IMR-90 (cell line): ENCODE measurements at regions not wholly inside any gene's neighbourhood (a gene's known extent, or its start where the extent isn't known, plus 50 kb on each side); places are given as distances from the start of the nearest gene placed in this dataset.
A peak's percentile ranks its signal among the peaks of the same experiment; 100 is the strongest.

Experiments used
- ATAC-seq: fragments of 200-7000 bp; cut with Tn5 transposase; 2 replicates; pipeline ENCODE4 v1.9.1; 2020; ENCODE audit warnings: low read depth, mild to moderate bottlenecking, moderate library complexity
- BruUV-seq: library from RNA; stranded (reverse); fragments of 400-500 nt; replicated peaks from 2 replicates; lab custom pipeline; 2021; lab: Mats Ljungman, UMichigan
- CTCF ChIA-PET: fragments of 300-600 bp; formaldehyde crosslinking; extraction: SDS; loops from one replicate; lab custom pipeline; 2021; ENCODE audit warnings: antibody characterized with exemption; lab: Yijun Ruan, JAX
- POLR2A ChIA-PET: fragments of 300-600 bp; sonication (Branson Sonifier 250); formaldehyde crosslinking; loops from one replicate; lab custom pipeline; 2022; ENCODE audit warnings: antibody characterized with exemption; ENCODE audit not compliant: unreplicated experiment; lab: Charles Lee
- DNase-seq: peaks from one replicate; pipeline ENCODE4 v3.0.0; 2013
- H2AFZ ChIP-seq: replicated peaks from 2 replicates; pipeline ENCODE3; 2013; ENCODE audit warnings: low read length, mild to moderate bottlenecking; ENCODE audit not compliant: poor library complexity
- H2AK5ac ChIP-seq: 2 replicates; pipeline ENCODE4 v1.6.1; 2013; ENCODE audit warnings: low read depth, low read length, inconsistent platforms
- H2AK9ac ChIP-seq: replicated peaks from 2 replicates; pipeline ENCODE3; 2013; ENCODE audit warnings: mild to moderate bottlenecking, low read depth, low read length, moderate library complexity; ENCODE audit not compliant: poor library complexity
- H2BK120ac ChIP-seq: 2 replicates; pipeline ENCODE4 v1.6.1; 2013; ENCODE audit warnings: low read depth, low read length, inconsistent platforms
- H2BK15ac ChIP-seq: 3 replicates; pipeline ENCODE4 v1.6.1; 2013; ENCODE audit warnings: low read depth, low read length, inconsistent platforms
- H2BK20ac ChIP-seq: 2 replicates; pipeline ENCODE4 v1.6.1; 2013; ENCODE audit warnings: low read depth, mild to moderate bottlenecking, inconsistent platforms, low read length, moderate library complexity
- H2BK5ac ChIP-seq: 2 replicates; pipeline ENCODE4 v1.6.1; 2013; ENCODE audit warnings: mild to moderate bottlenecking, low read depth, low read length, inconsistent platforms; ENCODE audit not compliant: poor library complexity, severe bottlenecking
- H3K14ac ChIP-seq: replicated peaks from 2 replicates; pipeline ENCODE4 v1.6.1; 2013; ENCODE audit warnings: low read depth, low read length, inconsistent platforms
- H3K18ac ChIP-seq: 2 replicates; pipeline ENCODE4 v1.6.1; 2013; ENCODE audit warnings: low read depth, low read length, control low read depth
- H3K23ac ChIP-seq: 2 replicates; pipeline ENCODE4 v1.6.1; 2013; ENCODE audit warnings: low read depth, low read length, inconsistent platforms
- H3K27ac ChIP-seq: 2 replicates; pipeline ENCODE4 v1.5.1; 2013; ENCODE audit warnings: mild to moderate bottlenecking, control low read depth, low read length; ENCODE audit not compliant: insufficient read depth
- H3K27me3 ChIP-seq: 2 replicates; pipeline ENCODE4 v1.6.1; 2013; ENCODE audit warnings: low read length; ENCODE audit not compliant: control insufficient read depth, insufficient read depth
- H3K36me3 ChIP-seq: 2 replicates; pipeline ENCODE4 v1.6.1; 2013; ENCODE audit warnings: low read length, mixed read lengths; ENCODE audit not compliant: control insufficient read depth, insufficient read depth
- H3K4ac ChIP-seq: 2 replicates; pipeline ENCODE4 v1.6.1; 2013; ENCODE audit warnings: low read depth, low read length, inconsistent platforms
- H3K4me1 ChIP-seq: 2 replicates; pipeline ENCODE4 v1.6.1; 2013; ENCODE audit warnings: low read length, mixed read lengths; ENCODE audit not compliant: control insufficient read depth, insufficient read depth
- H3K4me2 ChIP-seq: 2 replicates; pipeline ENCODE4 v1.6.1; 2013; ENCODE audit warnings: low read depth, mild to moderate bottlenecking, control low read depth, low read length, moderate library complexity
- H3K4me3 ChIP-seq: 2 replicates; pipeline ENCODE4 v1.5.1; 2013; ENCODE audit warnings: low read depth, mild to moderate bottlenecking, control low read depth, low read length, moderate library complexity; ENCODE audit not compliant: insufficient read depth
- H3K56ac ChIP-seq: 2 replicates; pipeline ENCODE4 v1.6.1; 2013; ENCODE audit warnings: low read length, inconsistent platforms; ENCODE audit not compliant: insufficient read depth; ENCODE audit errors: extremely low read depth
- H3K79me1 ChIP-seq, 2 experiments: 2 replicates each; pipeline ENCODE4 v1.6.1; 2013; ENCODE audit warnings: low read length in 2 of 2, inconsistent platforms in 1 of 2, low read depth in 1 of 2
- H3K9ac ChIP-seq: 2 replicates; pipeline ENCODE4 v1.6.1; 2013; ENCODE audit warnings: low read depth, low read length, control low read depth
- H3K9me1 ChIP-seq: 2 replicates; pipeline ENCODE4 v1.6.1; 2013; ENCODE audit warnings: low read length, inconsistent platforms; ENCODE audit not compliant: insufficient read depth
- H3K9me3 ChIP-seq: 2 replicates; pipeline ENCODE4 v1.6.1; 2013; ENCODE audit warnings: low read length; ENCODE audit not compliant: control insufficient read depth, insufficient read depth
- H4K20me1 ChIP-seq: 2 replicates; pipeline ENCODE4 v1.6.1; 2013; ENCODE audit warnings: low read length, inconsistent platforms; ENCODE audit not compliant: insufficient read depth
- H4K5ac ChIP-seq: 2 replicates; pipeline ENCODE4 v1.6.1; 2013; ENCODE audit warnings: mild to moderate bottlenecking, low read depth, low read length, control low read depth
- H4K8ac ChIP-seq, 2 experiments: 2 replicates each; pipeline ENCODE4 v1.6.1; 2013; ENCODE audit warnings: low read depth in 2 of 2, low read length in 2 of 2, control low read depth in 1 of 2, inconsistent platforms in 1 of 2
- H4K91ac ChIP-seq: 2 replicates; pipeline ENCODE4 v1.6.1; 2013; ENCODE audit warnings: low read depth, low read length, inconsistent platforms; ENCODE audit not compliant: insufficient read depth
- BHLHE40 ChIP-seq: fragments of 150-350 bp; IDR thresholded peaks from 2 replicates; pipeline ENCODE4 v1.6.1; 2016; ENCODE audit warnings: mild to moderate bottlenecking, low read depth, low read length
- CEBPB ChIP-seq: IDR thresholded peaks from 2 replicates; pipeline ENCODE4 v1.6.1; 2012; ENCODE audit warnings: low read depth, low read length, improper control_type of control experiment
- WGBS, 2 experiments: methylation state at CpG; one replicate each; pipeline versions ENCODE4 v1.1.5 to v1.1.7; 2013; ENCODE audit warnings: missing lambda C conversion rate in 2 of 2; ENCODE audit not compliant: insufficient read length in 1 of 2; ENCODE audit errors: extremely low coverage in 2 of 2; 5-methylcytosine and 5-hydroxymethylcytosine counted together
- dilution Hi-C: fragments of 300-500 bp; cut with HindIII; formaldehyde crosslinking; loops from one replicate; pipeline ENCODE4 v1.14.3; 2018; ENCODE audit warnings: low sequenced_read_pairs; ENCODE audit not compliant: unreplicated experiment
- in situ Hi-C: fragments of 300-500 bp; cut with MboI; formaldehyde crosslinking; loops from 3 replicates; pipeline ENCODE4 v1.14.3; 2019; ENCODE audit warnings: low sequenced_read_pairs, inconsistent platforms, mixed read lengths
- intact Hi-C: fragments of 100-400 bp; cut with micrococcal nuclease; formaldehyde crosslinking; loops from 2 replicates; pipeline ENCODE4 v1.10.0; 2022

- Histone ChIP-seq H3K36me3 (no peaks in the 10 kb centered on the region), H3K27ac (no peak overlapping the region), H3K4me1 (peaks cover 5% of the 10 kb centered on the region), H3K18ac (no peak overlapping the region), H3K9ac (no peak overlapping the region), H2BK120ac (no peak overlapping the region), H3K4me2 (peak overlapping the region; percentile 66), H2AK9ac (no peak overlapping the region), H2BK5ac (no peak overlapping the region), H4K91ac (no peak overlapping the region), H2AK5ac (no peak overlapping the region), H4K20me1 (no peaks in the 10 kb centered on the region), H4K5ac (no peak overlapping the region), H3K79me1 (no peaks in the 10 kb centered on the region), H2AFZ (no peak overlapping the region), H2BK15ac (no peak overlapping the region), H3K14ac (no peak overlapping the region), H3K56ac (no peak overlapping the region), H3K23ac (no peak overlapping the region), H4K8ac (no peak overlapping the region), H2BK20ac (no peak overlapping the region), H3K4ac (no peak overlapping the region), H3K9me1 (no peaks in the 10 kb centered on the region), H3K4me3 (no peak overlapping the region), H3K9me3 (no peaks in the 10 kb centered on the region), H3K27me3 (no peaks in the 10 kb centered on the region)
- dilution Hi-C loops (no loop called here), in situ Hi-C loops (loop anchor here (5.0 to 10.0 kb wide), 2 partner anchors 747 to 1174 kb away; no protein-coding TSS in a partner anchor), intact Hi-C loops (loop anchor here (10.0 kb wide), 1 partner anchor 267 kb away; no protein-coding TSS in a partner anchor)
- TF ChIP-seq CEBPB = peak; percentile 80
- no peak for TF ChIP-seq BHLHE40
- POLR2A ChIA-PET = interaction anchor here (1.0 kb wide), 1 partner anchor 416 kb away, joined by 3 read pairs; the partner anchor contains the start of gene BTG1
- WGBS, 2 experiments = no CpG with 5 or more reads among the region's 3 CpGs
- CTCF ChIA-PET = interaction anchor here (1.3 kb wide), 1 partner anchor 1179 kb away, joined by 5 read pairs; no protein-coding TSS in a partner anchor
- peak; percentile 88 for ATAC-seq
- DNase-seq = peak; percentile 91
- BruUV-seq = no TSS peak
Observed at GRCh38 chr12:92561543-92561899, 141.3 kb upstream of the PLEKHG7 start.
